GM12873 (cell line): ENCODE measurements at regions not wholly inside any gene's neighbourhood (a gene's known extent, or its start where the extent isn't known, plus 50 kb on each side); places are given as distances from the start of the nearest gene placed in this dataset.

ENCODE experiments used
- CTCF ChIP-seq: IDR thresholded peaks from 2 replicates; pipeline ENCODE4 v1.5.1; 2012; ENCODE audit warnings: low read depth, mild to moderate bottlenecking, moderate library complexity, low read length, control low read depth; ENCODE audit not compliant: insufficient read depth; ENCODE audit errors: missing control alignments

DNA sequence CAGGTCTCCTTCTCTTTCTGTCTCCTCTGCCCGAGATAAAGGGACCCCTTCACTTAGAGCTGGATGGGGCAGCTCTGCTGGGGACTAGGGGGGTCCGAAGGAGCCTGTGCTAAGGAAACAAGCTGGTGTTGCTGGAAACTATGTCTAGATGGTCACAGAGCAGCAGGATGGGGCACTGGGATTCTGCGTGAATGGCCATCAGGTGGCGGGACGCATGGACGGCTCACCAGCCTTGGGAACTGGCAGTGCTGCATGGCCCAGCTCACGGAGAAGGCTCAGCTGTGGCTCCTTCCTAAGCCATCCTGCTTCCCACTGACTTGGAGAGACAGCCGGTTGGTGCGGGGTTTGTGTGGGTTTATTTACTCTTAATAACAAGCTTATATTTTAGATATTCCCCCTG is 411.8 kb downstream of the ZNF536 start:
- peak; percentile 2 for TF ChIP-seq CTCF

- TF ChIP-seq CTCF = no peak
These were observed 411.0 kb downstream of the ZNF536 start for GRCh38 chr19:30783212-30783611.

DNA sequence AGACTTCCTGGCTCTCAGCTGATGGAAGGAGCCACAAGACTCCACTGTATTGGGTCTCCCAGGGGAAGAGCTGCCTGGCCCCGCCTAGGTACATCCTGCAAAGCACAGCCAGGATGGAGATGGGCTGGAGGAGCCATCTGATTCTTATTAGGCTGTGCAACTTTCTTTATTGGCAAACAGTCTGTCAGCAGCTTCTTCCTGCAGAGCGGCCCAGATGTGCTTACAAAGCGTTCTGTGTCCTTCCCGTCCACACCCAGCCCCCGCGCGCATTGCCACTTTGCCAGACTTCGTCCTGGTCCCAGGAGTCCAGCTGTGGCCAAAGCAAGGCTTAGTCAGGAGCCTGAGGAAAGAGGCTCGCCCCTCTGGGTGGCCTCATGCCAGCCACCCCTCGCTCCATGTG is 409.3 kb downstream of the ZNF536 start:
- TF ChIP-seq CTCF = no peak

GRCh38 chr19:30781047-30781446 is 408.9 kb downstream of the ZNF536 start:
- no peak for TF ChIP-seq CTCF

DNA sequence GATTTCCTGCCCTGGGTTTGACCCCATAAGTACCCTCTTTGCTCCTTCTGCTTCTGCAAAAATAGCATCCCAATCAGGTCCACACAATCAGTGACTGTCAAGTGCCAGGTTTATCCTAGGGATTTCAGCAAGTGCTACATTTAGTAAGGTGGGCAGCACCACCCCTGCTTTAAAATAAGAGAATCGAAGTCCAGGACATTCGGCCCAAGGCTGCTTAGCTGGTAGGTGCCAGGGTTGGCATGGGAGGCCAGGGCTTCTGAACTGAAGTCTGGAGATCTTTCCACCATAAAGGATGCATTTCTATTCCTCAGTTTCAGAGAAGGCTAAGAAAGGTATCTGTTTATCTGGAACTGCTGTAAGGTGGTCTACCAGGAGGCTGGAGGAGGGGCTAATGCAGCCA is 408.3 kb downstream of the ZNF536 start:
- no peak for TF ChIP-seq CTCF

- no peak for TF ChIP-seq CTCF
These were observed 407.8 kb downstream of the ZNF536 start for GRCh38 chr19:30780032-30780431.

DNA sequence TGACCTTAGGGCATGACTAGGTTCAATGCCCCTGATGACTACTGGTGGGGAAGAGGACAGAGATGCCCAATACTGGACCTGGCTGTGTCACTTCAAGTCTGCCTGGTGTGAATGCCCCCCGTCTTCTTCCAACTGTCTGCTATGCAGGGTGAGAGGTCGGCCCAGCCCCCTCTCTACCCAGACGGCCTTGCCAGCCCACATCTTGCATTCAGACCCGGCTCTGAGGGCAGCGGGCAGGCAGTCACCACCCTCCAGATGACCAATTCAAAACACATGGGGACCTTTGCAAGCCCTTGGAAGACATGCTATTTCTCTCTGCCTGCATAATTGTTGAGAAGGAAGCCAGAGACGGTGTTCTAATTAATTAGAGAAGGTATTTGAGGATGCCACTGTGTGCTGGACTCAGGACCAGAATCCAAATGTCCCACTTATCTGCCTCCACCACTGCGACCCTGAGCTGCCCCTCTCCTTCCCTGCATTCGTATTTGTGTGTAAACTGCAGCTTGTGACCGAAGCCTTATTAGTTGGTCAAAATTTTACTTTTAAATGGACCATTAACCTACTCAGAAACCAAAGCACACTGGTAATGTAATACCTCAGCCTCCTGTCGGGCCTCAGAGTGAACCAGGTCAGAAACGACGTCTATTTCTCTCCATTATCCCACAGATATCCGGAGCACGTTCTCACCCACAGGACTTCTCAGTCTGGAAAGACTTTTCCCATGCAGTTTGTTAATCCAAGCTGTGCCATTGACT is 407.0 kb downstream of the ZNF536 start:
- no peak for TF ChIP-seq CTCF
